ENCODE measurements at regions not wholly inside any gene's neighbourhood (a gene's known extent, or its start where the extent isn't known, plus 50 kb on each side); places are given as distances from the start of the nearest gene placed in this dataset.

DNA sequence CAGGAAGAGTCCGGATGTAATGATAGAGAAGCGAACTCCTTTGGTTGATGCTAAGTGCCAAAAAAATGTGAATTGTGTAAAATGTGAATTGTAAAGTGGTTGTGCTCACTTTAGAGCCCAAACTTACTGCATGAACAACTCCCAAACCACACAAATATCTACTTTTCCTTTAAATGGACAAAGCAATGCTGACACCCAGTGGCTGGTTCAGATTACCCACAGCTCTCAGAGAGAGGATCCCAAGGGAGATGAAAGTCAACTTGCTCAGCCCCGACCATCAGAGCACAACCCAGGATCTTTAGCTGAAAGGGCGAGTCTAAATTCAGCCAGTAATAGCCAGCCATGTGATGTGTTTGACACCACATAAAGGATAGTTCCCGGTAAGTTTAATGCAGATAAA lies 133.7 kb downstream of the NMUR2 start:
- H3K36me3 Mint-ChIP-seq = no peaks in the 10 kb centered on the region
- H3K27ac Mint-ChIP-seq = no peak overlapping the region
- TF ChIP-seq, protein P1, sequence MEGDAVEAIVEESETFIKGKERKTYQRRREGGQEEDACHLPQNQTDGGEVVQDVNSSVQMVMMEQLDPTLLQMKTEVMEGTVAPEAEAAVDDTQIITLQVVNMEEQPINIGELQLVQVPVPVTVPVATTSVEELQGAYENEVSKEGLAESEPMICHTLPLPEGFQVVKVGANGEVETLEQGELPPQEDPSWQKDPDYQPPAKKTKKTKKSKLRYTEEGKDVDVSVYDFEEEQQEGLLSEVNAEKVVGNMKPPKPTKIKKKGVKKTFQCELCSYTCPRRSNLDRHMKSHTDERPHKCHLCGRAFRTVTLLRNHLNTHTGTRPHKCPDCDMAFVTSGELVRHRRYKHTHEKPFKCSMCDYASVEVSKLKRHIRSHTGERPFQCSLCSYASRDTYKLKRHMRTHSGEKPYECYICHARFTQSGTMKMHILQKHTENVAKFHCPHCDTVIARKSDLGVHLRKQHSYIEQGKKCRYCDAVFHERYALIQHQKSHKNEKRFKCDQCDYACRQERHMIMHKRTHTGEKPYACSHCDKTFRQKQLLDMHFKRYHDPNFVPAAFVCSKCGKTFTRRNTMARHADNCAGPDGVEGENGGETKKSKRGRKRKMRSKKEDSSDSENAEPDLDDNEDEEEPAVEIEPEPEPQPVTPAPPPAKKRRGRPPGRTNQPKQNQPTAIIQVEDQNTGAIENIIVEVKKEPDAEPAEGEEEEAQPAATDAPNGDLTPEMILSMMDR (IDR thresholded peaks at IDR 0.05; ENCODE audit: unreplicated experiment) = no peak
- peaks cover 2% of the 10 kb centered on the region for H3K4me1 Mint-ChIP-seq
- no peaks in the 10 kb centered on the region for H3K9me3 Mint-ChIP-seq
- H3K4me3 Mint-ChIP-seq = no peak overlapping the region
- DNase-seq (ENCODE audit: low spot score in 2 of 2, unreplicated experiment in 2 of 2) = peak in 1 of 2 experiments; percentile 39
- H3K27me3 Mint-ChIP-seq (ENCODE audit: low read depth) = peaks cover 4% of the 10 kb centered on the region

DNA sequence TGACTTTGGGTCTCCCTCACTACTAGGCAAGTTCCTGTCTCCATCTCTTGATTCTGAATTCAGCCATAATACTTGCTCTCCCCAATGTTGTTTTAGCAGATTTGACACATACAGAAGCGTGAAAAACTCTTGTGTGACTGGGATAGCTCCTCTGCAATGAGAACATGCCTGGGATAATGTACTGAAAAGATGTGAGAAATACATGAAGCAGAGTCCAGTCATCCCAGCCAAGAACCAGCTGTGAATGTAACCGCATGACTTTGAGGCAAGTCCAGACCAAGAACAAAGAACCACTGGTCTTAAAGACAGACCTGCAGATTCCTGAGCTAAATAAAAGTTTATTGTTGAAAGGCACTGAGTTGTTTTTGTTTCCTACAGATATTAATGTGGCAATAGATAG lies 135.0 kb downstream of the NMUR2 start:
- Mint-ChIP-seq H3K27me3 (ENCODE audit: low read depth) (peaks cover 2% of the 10 kb centered on the region), H3K4me3 (no peak overlapping the region), H3K36me3 (no peaks in the 10 kb centered on the region), H3K4me1 (peaks cover 2% of the 10 kb centered on the region), H3K9me3 (no peaks in the 10 kb centered on the region), H3K27ac (no peak overlapping the region)
- TF ChIP-seq, protein P1 (IDR thresholded peaks at IDR 0.05; ENCODE audit: unreplicated experiment) = no peak
- no peak for DNase-seq (ENCODE audit: low spot score in 2 of 2, unreplicated experiment in 2 of 2)

DNA sequence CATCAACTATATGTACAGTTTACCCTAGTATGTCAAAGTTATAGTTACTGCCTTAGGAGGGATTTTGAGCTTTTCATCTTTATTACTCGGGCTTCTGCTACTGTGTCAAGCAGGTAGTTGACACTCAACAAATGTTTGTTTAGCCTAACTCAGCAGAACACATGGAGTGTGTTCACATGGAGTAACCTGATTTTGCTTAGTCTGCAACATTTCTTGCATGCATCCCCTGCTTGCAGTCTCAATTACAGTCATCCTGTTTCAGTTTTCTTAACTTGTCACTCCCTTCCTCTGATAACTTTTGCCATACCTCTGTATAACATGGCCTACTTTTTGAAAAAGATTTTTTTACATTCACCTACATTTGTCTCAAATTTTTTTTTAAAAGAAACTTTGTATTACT lies 135.5 kb downstream of the NMUR2 start:
- Mint-ChIP-seq H3K27ac (no peak overlapping the region), H3K9me3 (no peaks in the 10 kb centered on the region), H3K27me3 (ENCODE audit: low read depth) (peaks cover 2% of the 10 kb centered on the region), H3K4me3 (no peak overlapping the region), H3K36me3 (no peaks in the 10 kb centered on the region), H3K4me1 (peaks cover 2% of the 10 kb centered on the region)
- TF ChIP-seq, protein P1 (IDR thresholded peaks at IDR 0.05; ENCODE audit: unreplicated experiment) = no peak
- DNase-seq (ENCODE audit: low spot score in 2 of 2, unreplicated experiment in 2 of 2) = no peak

DNA sequence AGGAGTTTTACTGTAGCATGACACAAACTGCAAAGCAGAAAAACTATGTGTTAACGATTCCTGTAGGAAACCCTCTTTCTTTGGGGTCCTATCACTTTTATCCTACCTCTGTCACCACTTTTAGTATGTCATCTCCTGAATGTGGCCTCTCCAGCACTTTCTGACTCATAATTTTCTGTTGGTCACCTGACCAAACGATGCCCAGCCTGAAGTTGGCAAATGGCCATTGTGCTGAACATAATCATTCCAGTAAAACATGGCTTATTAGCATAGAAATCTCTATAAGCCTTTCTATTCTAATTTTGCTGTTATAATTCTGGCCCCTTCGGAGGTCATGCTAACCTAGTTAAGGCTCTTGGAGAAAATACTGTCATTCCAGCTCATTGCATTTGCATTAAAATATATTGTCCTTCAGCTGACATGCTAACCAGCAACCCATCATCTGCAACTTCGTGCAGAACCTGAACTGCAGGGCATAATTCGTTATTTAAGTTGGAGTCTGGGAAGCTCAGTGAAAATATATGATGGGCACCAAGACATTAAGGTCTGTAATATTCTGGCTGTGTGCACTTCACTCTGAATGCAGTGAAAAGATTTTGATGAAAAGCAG lies 140.3 kb downstream of the NMUR2 start:
- Mint-ChIP-seq H3K4me1 (no peaks in the 10 kb centered on the region), H3K4me3 (no peak overlapping the region), H3K36me3 (no peaks in the 10 kb centered on the region), H3K9me3 (no peaks in the 10 kb centered on the region), H3K27ac (no peak overlapping the region), H3K27me3 (ENCODE audit: low read depth) (peaks cover 15% of the 10 kb centered on the region)
- no peak for DNase-seq (ENCODE audit: low spot score in 2 of 2, unreplicated experiment in 2 of 2)
- TF ChIP-seq, protein P1 (IDR thresholded peaks at IDR 0.05; ENCODE audit: unreplicated experiment) = no peak

DNA sequence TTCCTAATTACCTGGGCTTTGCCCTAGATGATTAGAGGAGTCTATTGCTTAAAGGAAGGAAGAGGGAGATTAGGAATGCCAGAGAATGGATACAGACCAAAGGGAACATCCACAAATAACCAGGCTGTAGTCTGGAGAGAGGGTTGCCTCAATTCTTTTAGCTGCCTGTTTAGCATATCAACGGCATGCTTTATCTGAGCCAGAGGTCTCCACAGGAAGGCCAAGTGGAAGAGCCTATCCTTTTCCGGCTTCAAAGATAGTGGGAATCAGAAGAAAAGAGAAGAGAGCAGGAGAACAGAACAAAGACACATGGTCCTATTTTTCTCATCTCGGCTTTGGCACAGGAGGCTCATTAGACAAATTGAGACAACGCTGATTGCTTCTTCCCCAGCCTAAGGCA lies 142.4 kb downstream of the NMUR2 start:
- DNase-seq (ENCODE audit: low spot score in 2 of 2, unreplicated experiment in 2 of 2) = no peak
- Mint-ChIP-seq H3K27ac (no peak overlapping the region), H3K36me3 (no peaks in the 10 kb centered on the region), H3K9me3 (no peaks in the 10 kb centered on the region), H3K27me3 (ENCODE audit: low read depth) (peaks cover 24% of the 10 kb centered on the region), H3K4me3 (no peak overlapping the region), H3K4me1 (no peaks in the 10 kb centered on the region)
- TF ChIP-seq, protein P1 (IDR thresholded peaks at IDR 0.05; ENCODE audit: unreplicated experiment) = no peak

DNA sequence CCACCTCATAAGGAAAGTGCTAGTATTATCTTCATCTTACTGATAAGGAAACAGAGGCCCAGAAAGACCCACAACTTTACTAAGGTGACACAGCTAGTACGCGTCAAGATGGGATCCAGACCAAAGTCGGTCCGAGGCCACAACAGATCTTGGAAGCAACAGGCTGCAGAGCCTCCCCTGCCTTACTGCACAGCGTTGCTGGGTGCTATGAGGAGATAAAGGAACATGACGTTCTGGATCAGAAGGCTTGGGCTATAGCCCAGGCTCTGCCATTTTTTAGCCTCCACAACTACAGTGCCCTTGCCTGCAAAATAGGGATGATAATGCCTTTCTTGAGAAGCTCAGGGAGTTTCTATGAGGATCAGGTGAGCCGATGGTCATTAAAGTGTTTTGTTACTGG lies 144.1 kb downstream of the NMUR2 start:
- no peak overlapping the region for H3K27ac Mint-ChIP-seq
- H3K27me3 Mint-ChIP-seq (ENCODE audit: low read depth) = peaks cover 27% of the 10 kb centered on the region
- H3K36me3 Mint-ChIP-seq = no peaks in the 10 kb centered on the region
- TF ChIP-seq, protein P1 (IDR thresholded peaks at IDR 0.05; ENCODE audit: unreplicated experiment) = no peak
- no peaks in the 10 kb centered on the region for H3K9me3 Mint-ChIP-seq
- no peaks in the 10 kb centered on the region for H3K4me1 Mint-ChIP-seq
- H3K4me3 Mint-ChIP-seq = no peak overlapping the region
- no peak for DNase-seq (ENCODE audit: low spot score in 2 of 2, unreplicated experiment in 2 of 2)

Data from mesothelial cell of epicardium (in vitro differentiated cells).